Breast epithelium (tissue), 4 donors: ENCODE measurements at regions not wholly inside any gene's neighbourhood (a gene's known extent, or its start where the extent isn't known, plus 50 kb on each side); places are given as distances from the start of the nearest gene placed in this dataset.

Source experiments
- DNase-seq, 2 donors: peaks; one replicate each; pipeline ENCODE4 v3.0.0-alpha.2; 2019; ENCODE audit warnings: low spot score in 2 of 2
- H3K27ac ChIP-seq, 2 donors: fragments of 200-600 bp; sonication (generic) in 1 of 2; one replicate each; pipeline ENCODE4 v1.5.1; 2016 to 2019; ENCODE audit warnings: mild to moderate bottlenecking in 1 of 2
- H3K27me3 ChIP-seq, 2 donors: fragments of 200-600 bp; sonication (generic) in 1 of 2; one replicate each; pipeline versions ENCODE4 v1.5.1 to v1.6.0; 2017 to 2019; ENCODE audit warnings: control low read depth in 1 of 2, mild to moderate bottlenecking in 1 of 2
- H3K36me3 ChIP-seq: fragments of 200-600 bp; one replicate; pipeline ENCODE4 v1.5.1; 2019
- H3K4me1 ChIP-seq, 2 donors: fragments of 200-600 bp; sonication (generic); one replicate each; pipeline ENCODE4 v1.5.1; 2016 to 2019; ENCODE audit warnings: control low read depth in 1 of 2
- H3K4me3 ChIP-seq, 3 donors: fragments of 200-600 bp; sonication (generic); 1 replicate in 2 of 3; 2 replicates in 1 of 3; pipeline ENCODE4 v1.5.1; 2016 to 2019; ENCODE audit warnings: mild to moderate bottlenecking in 3 of 3, moderate library complexity in 2 of 3
- H3K9me3 ChIP-seq, 2 donors: fragments of 200-600 bp; sonication (generic) in 1 of 2; one replicate each; pipeline ENCODE4 v1.5.1; 2016 to 2019; ENCODE audit warnings: control low read depth in 1 of 2
- CTCF ChIP-seq, 3 donors: fragments of 450-650 bp; IDR thresholded peaks; one replicate each; pipeline ENCODE4 v1.5.1; 2016 to 2017; ENCODE audit warnings: antibody characterized with exemption in 3 of 3, mild to moderate bottlenecking in 3 of 3, moderate library complexity in 3 of 3
- POLR2A ChIP-seq: fragments of 450-650 bp; IDR thresholded peaks from one replicate; pipeline ENCODE4 v1.6.1; 2016; ENCODE audit warnings: antibody characterized with exemption, mild to moderate bottlenecking, moderate library complexity
- POLR2AphosphoS5 ChIP-seq, 3 donors: sonication (generic); formaldehyde crosslinking; IDR thresholded peaks; one replicate each; pipeline ENCODE4 v1.6.1; 2017; ENCODE audit warnings: antibody characterized with exemption in 3 of 3
- intact Hi-C: fragments of 100-400 bp; cut with DNase I; formaldehyde crosslinking; loops from one replicate; pipeline ENCODE4 v1.15.1; 2023; ENCODE audit warnings: low total_unique reads

- H3K4me3 ChIP-seq = no peak overlapping the region
- H3K4me1 ChIP-seq = no peaks in the 10 kb centered on the region
- no peaks in the 10 kb centered on the region for H3K36me3 ChIP-seq
- no peak for DNase-seq
- intact Hi-C loops = no loop called here
- H3K27ac ChIP-seq = no peak overlapping the region
- H3K9me3 ChIP-seq = no peaks in the 10 kb centered on the region
- TF ChIP-seq POLR2AphosphoS5 (IDR thresholded peaks at IDR 0.05) (no peak), POLR2A (no peak), CTCF (IDR thresholded peaks at IDR 0.05) (no peak)
- no peaks in the 10 kb centered on the region for H3K27me3 ChIP-seq
Observed at GRCh38 chr9:87428659-87429058, 69.0 kb upstream of the DAPK1 start.

- Histone ChIP-seq H3K4me1 (no peaks in the 10 kb centered on the region), H3K9me3 (no peaks in the 10 kb centered on the region), H3K27me3 (no peaks in the 10 kb centered on the region), H3K36me3 (no peaks in the 10 kb centered on the region), H3K27ac (no peak overlapping the region), H3K4me3 (no peak overlapping the region)
- intact Hi-C loops = no loop called here
- TF ChIP-seq POLR2A (no peak), POLR2AphosphoS5 (IDR thresholded peaks at IDR 0.05) (no peak), CTCF (IDR thresholded peaks at IDR 0.05) (no peak)
- no peak for DNase-seq
Observed at GRCh38 chr9:87431837-87432236, 65.8 kb upstream of the DAPK1 start.

GRCh38 chr9:87433853-87434252 is 63.8 kb upstream of the DAPK1 start:
- intact Hi-C loops = no loop called here
- no peak overlapping the region for H3K4me3 ChIP-seq
- H3K9me3 ChIP-seq = no peaks in the 10 kb centered on the region
- no peaks in the 10 kb centered on the region for H3K4me1 ChIP-seq
- H3K27ac ChIP-seq = no peak overlapping the region
- H3K36me3 ChIP-seq = no peaks in the 10 kb centered on the region
- no peak for DNase-seq
- TF ChIP-seq POLR2A (no peak), CTCF (IDR thresholded peaks at IDR 0.05) (no peak), POLR2AphosphoS5 (IDR thresholded peaks at IDR 0.05) (no peak)
- H3K27me3 ChIP-seq = no peaks in the 10 kb centered on the region

GRCh38 chr9:87434366-87434765 is 63.3 kb upstream of the DAPK1 start:
- no peak for DNase-seq
- no peaks in the 10 kb centered on the region for H3K4me1 ChIP-seq
- TF ChIP-seq POLR2A (no peak), CTCF (IDR thresholded peaks at IDR 0.05) (no peak), POLR2AphosphoS5 (IDR thresholded peaks at IDR 0.05) (no peak)

GRCh38 chr9:87435189-87435880 is 62.3 kb upstream of the DAPK1 start:
- no peak overlapping the region for H3K4me3 ChIP-seq
- no peaks in the 10 kb centered on the region for H3K36me3 ChIP-seq
- no peak for TF ChIP-seq POLR2A
- TF ChIP-seq POLR2AphosphoS5 (IDR thresholded peaks at IDR 0.05) = no peak
- TF ChIP-seq CTCF (IDR thresholded peaks at IDR 0.05) = no peak
- H3K9me3 ChIP-seq = no peaks in the 10 kb centered on the region
- no peak for DNase-seq
- intact Hi-C loops = no loop called here
- H3K4me1 ChIP-seq = no peaks in the 10 kb centered on the region
- H3K27ac ChIP-seq = no peak overlapping the region
- no peaks in the 10 kb centered on the region for H3K27me3 ChIP-seq

More at GRCh38 chr9:87434366-87434765, 63.3 kb upstream of the DAPK1 start:
- H3K4me3 ChIP-seq = no peak overlapping the region
- no peak overlapping the region for H3K27ac ChIP-seq
- H3K27me3 ChIP-seq = no peaks in the 10 kb centered on the region
- intact Hi-C loops = no loop called here
- H3K9me3 ChIP-seq = no peaks in the 10 kb centered on the region
- H3K36me3 ChIP-seq = no peaks in the 10 kb centered on the region
